Testis (tissue), 2 donors: ENCODE measurements at regions not wholly inside any gene's neighbourhood (a gene's known extent, or its start where the extent isn't known, plus 50 kb on each side); places are given as distances from the start of the nearest gene placed in this dataset.

Experiments used
- CTCF ChIP-seq, 3 experiments: fragments of 450-650 bp in 2 of 3; fragments of 200-600 bp in 1 of 3; sonication (generic) in 1 of 3; IDR thresholded peaks; one replicate each; pipeline ENCODE4 v1.5.1; 2016 to 2019; ENCODE audit warnings: antibody characterized with exemption in 3 of 3, mild to moderate bottlenecking in 2 of 3, moderate library complexity in 1 of 3
- POLR2A ChIP-seq: fragments of 450-650 bp; IDR thresholded peaks from one replicate; pipeline ENCODE4 v1.6.1; 2017; ENCODE audit warnings: antibody characterized with exemption, mild to moderate bottlenecking, moderate library complexity

- TF ChIP-seq CTCF (IDR thresholded peaks at IDR 0.05) (no peak), POLR2A (no peak)
These were observed 50.9 kb upstream of the BCL2L14 start for GRCh38 chr12:12019881-12020280.
